SK-N-SH treated with all-trans-retinoic acid at 6 μM for 48 hours (cell line): ENCODE measurements at regions not wholly inside any gene's neighbourhood (a gene's known extent, or its start where the extent isn't known, plus 50 kb on each side); places are given as distances from the start of the nearest gene placed in this dataset.

Source experiments
- ATAC-seq: fragments of 200-7000 bp; cut with Tn5 transposase; 3 replicates; pipeline ENCODE4 v1.9.1; 2020; ENCODE audit warnings: mild to moderate bottlenecking, moderate library complexity
- ARNTL ChIP-seq: fragments of 450-650 bp; formaldehyde crosslinking; IDR thresholded peaks from 2 replicates; pipeline ENCODE4 v1.5.0; 2020; ENCODE audit warnings: low read depth, mild to moderate bottlenecking, moderate library complexity, borderline replicate concordance
- BACH2 ChIP-seq: fragments of 250-450 bp; sonication (Bioruptor Pico); IDR thresholded peaks from 2 replicates; pipeline ENCODE4 v1.9.0; 2021; ENCODE audit warnings: mild to moderate bottlenecking, borderline replicate concordance
- CSDC2 ChIP-seq: fragments of 250-450 bp; sonication (Bioruptor Pico); IDR thresholded peaks from 2 replicates; pipeline ENCODE4 v1.5.0; 2020; ENCODE audit warnings: mild to moderate bottlenecking, moderate library complexity
- ESRRG ChIP-seq: fragments of 250-450 bp; sonication (Bioruptor Pico); IDR thresholded peaks from 2 replicates; pipeline ENCODE4 v1.6.1; 2021; ENCODE audit warnings: mild to moderate bottlenecking
- GLIS3 ChIP-seq: fragments of 250-450 bp; sonication (Bioruptor Pico); IDR thresholded peaks from 2 replicates; pipeline ENCODE4 v1.5.0; 2020; ENCODE audit warnings: mild to moderate bottlenecking, moderate library complexity
- OSR1 ChIP-seq: fragments of 250-450 bp; sonication (Bioruptor Pico); IDR thresholded peaks from 2 replicates; pipeline ENCODE4 v1.8.0; 2022; ENCODE audit warnings: moderate library complexity, mild to moderate bottlenecking, inconsistent platforms
- PPARA ChIP-seq: fragments of 250-450 bp; sonication (Bioruptor Pico); IDR thresholded peaks from 2 replicates; pipeline ENCODE4 v1.5.0; 2020; ENCODE audit warnings: mild to moderate bottlenecking, borderline replicate concordance
- RARB ChIP-seq: fragments of 250-450 bp; sonication (Bioruptor Pico); IDR thresholded peaks from 2 replicates; pipeline ENCODE4 v1.8.0; 2021; ENCODE audit warnings: mild to moderate bottlenecking, moderate library complexity
- SNAI2 ChIP-seq: fragments of 250-450 bp; sonication (Bioruptor Pico); IDR thresholded peaks from 2 replicates; pipeline ENCODE4 v1.5.0; 2020; ENCODE audit warnings: mild to moderate bottlenecking, moderate library complexity
- TCF4 ChIP-seq: fragments of 250-450 bp; sonication (Bioruptor Pico); IDR thresholded peaks from 2 replicates; pipeline ENCODE4 v1.8.0; 2021; ENCODE audit warnings: mild to moderate bottlenecking, moderate library complexity, borderline replicate concordance
- TOX ChIP-seq: fragments of 250-450 bp; sonication (Bioruptor Pico); IDR thresholded peaks from 2 replicates; pipeline ENCODE4 v1.8.0; 2021; ENCODE audit warnings: mild to moderate bottlenecking, moderate library complexity, borderline replicate concordance
- ZC3H10 ChIP-seq: fragments of 250-450 bp; sonication (Bioruptor Pico); IDR thresholded peaks from 2 replicates; pipeline ENCODE4 v1.5.1; 2021; ENCODE audit warnings: mild to moderate bottlenecking, moderate library complexity
- ZFP3 ChIP-seq: fragments of 250-450 bp; sonication (Bioruptor Pico); IDR thresholded peaks from 2 replicates; pipeline ENCODE4 v1.5.0; 2020; ENCODE audit warnings: mild to moderate bottlenecking, moderate library complexity
- ZFP30 ChIP-seq: fragments of 450-650 bp; formaldehyde crosslinking; IDR thresholded peaks from 2 replicates; pipeline ENCODE4 v1.5.0; 2022; ENCODE audit warnings: mild to moderate bottlenecking, moderate library complexity
- ZNF565 ChIP-seq: fragments of 450-650 bp; formaldehyde crosslinking; conservative IDR thresholded peaks from 2 replicates; pipeline ENCODE4 v1.5.0; 2020; ENCODE audit warnings: low read depth, mild to moderate bottlenecking, moderate library complexity
- ZNF70 ChIP-seq: fragments of 450-650 bp; formaldehyde crosslinking; IDR thresholded peaks from 2 replicates; pipeline ENCODE4 v1.5.0; 2020; ENCODE audit warnings: mild to moderate bottlenecking, moderate library complexity
- ZNF8 ChIP-seq: fragments of 450-650 bp; formaldehyde crosslinking; IDR thresholded peaks from 2 replicates; pipeline ENCODE4 v1.5.0; 2020; ENCODE audit warnings: mild to moderate bottlenecking, moderate library complexity
- TF ChIP-seq, protein P1 (sequence below): fragments of 250-450 bp; sonication (Bioruptor Pico); IDR thresholded peaks from 2 replicates; pipeline ENCODE4 v1.5.0; 2020; ENCODE audit warnings: mild to moderate bottlenecking, moderate library complexity
- TF ChIP-seq, protein P2 (sequence below): fragments of 250-450 bp; sonication (Bioruptor Pico); IDR thresholded peaks from 2 replicates; pipeline ENCODE4 v1.5.1; 2020; ENCODE audit warnings: low read depth, mild to moderate bottlenecking, moderate library complexity
- TF ChIP-seq, protein P3 (sequence below): fragments of 250-450 bp; sonication (Bioruptor Pico); IDR thresholded peaks from 2 replicates; pipeline ENCODE4 v1.8.0; 2021; ENCODE audit warnings: low read depth, mild to moderate bottlenecking, moderate library complexity, borderline replicate concordance
- TF ChIP-seq, protein P4 (sequence below): fragments of 250-450 bp; sonication (Bioruptor Pico); IDR thresholded peaks from 2 replicates; pipeline ENCODE4 v1.8.0; 2020; ENCODE audit warnings: mild to moderate bottlenecking, moderate library complexity, borderline replicate concordance

DNA sequence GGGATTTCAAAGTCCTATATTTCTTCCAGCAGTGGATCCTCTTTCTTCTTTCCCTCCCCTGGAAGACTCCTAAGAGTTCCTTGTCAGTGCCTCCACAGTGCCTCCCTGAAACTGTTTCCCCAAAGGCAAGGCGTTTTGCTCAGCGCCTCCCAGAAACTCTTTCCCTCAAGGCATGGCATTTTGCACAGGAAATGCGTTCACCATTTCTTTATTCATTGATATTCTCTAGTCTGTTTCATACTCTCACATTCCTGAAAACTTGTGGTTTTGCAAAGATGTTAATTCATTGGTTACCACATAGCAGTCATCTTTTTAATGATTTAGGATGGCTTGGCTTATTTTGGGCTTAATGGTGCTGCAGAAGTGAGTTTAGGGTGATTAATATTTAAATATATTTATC, 177.3 kb upstream of the SLC10A2 start:
- ATAC-seq, result no peak

DNA sequence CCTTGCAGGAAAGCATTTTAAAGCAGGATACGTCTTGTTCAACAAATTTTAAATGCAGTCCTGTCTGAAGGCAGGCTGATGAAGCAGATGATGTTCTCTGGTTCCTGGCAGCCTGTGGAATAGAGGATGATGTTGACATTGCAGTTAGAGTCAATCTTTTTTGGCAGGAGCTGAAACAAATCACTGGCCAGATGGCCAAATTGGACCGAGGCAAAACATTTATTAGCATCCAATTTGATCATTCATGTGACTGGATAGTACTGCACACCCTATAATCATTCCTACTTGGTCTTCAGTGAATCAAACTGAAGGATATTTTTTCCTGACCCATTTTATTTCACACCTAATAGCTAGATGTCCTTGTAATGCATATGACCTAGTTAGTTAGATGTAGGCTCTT, 172.2 kb upstream of the SLC10A2 start:
- TF ChIP-seq ZNF8 (CRISPR knock-in tag) (no peak), ZNF70 (no peak), PPARA (CRISPR knock-in tag) (no peak), TOX (no peak), ARNTL (no peak), ZFP3 (CRISPR knock-in tag) (no peak), ZNF565 (CRISPR knock-in tag) (no peak)
- ATAC-seq, result no peak

More for the DNA sequence above, 177.3 kb upstream of the SLC10A2 start:
- TF ChIP-seq ZNF70 (no peak), ARNTL (no peak), ZNF8 (CRISPR knock-in tag) (no peak), ZC3H10 (CRISPR knock-in tag) (no peak), GLIS3 (CRISPR knock-in tag) (no peak)
- TF ChIP-seq, protein P1, sequence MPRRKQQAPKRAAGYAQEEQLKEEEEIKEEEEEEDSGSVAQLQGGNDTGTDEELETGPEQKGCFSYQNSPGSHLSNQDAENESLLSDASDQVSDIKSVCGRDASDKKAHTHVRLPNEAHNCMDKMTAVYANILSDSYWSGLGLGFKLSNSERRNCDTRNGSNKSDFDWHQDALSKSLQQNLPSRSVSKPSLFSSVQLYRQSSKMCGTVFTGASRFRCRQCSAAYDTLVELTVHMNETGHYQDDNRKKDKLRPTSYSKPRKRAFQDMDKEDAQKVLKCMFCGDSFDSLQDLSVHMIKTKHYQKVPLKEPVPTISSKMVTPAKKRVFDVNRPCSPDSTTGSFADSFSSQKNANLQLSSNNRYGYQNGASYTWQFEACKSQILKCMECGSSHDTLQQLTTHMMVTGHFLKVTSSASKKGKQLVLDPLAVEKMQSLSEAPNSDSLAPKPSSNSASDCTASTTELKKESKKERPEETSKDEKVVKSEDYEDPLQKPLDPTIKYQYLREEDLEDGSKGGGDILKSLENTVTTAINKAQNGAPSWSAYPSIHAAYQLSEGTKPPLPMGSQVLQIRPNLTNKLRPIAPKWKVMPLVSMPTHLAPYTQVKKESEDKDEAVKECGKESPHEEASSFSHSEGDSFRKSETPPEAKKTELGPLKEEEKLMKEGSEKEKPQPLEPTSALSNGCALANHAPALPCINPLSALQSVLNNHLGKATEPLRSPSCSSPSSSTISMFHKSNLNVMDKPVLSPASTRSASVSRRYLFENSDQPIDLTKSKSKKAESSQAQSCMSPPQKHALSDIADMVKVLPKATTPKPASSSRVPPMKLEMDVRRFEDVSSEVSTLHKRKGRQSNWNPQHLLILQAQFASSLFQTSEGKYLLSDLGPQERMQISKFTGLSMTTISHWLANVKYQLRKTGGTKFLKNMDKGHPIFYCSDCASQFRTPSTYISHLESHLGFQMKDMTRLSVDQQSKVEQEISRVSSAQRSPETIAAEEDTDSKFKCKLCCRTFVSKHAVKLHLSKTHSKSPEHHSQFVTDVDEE, result no peak

DNA sequence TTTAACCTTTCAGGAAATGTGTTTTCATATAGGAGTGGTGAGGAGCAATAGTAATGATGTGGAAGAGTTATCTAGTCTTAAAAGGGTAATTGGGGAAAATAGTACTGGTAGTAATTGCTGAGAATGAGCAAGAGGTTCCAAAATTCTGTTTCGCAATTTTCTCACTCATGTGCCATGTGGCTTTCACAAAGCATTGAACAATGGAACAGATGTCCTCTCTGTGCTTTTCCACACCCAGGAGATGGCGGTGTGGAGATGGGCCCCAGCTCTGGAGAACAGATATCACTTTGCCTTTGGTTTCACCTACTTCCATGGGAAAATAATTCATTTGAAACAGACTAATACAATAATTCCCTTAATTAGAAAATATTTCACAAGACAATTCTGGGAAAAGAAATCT, 170.0 kb upstream of the SLC10A2 start:
- ATAC-seq, result no peak
- TF ChIP-seq ZFP3 (CRISPR knock-in tag) (no peak), ZNF70 (no peak), CSDC2 (CRISPR knock-in tag) (no peak), OSR1 (CRISPR knock-in tag) (no peak), TOX (no peak), BACH2 (no peak), SNAI2 (CRISPR knock-in tag) (no peak), RARB (CRISPR knock-in tag) (no peak), ESRRG (no peak), TCF4 (no peak), ZFP30 (CRISPR knock-in tag) (no peak), ZNF8 (CRISPR knock-in tag) (no peak)
- TF ChIP-seq, protein P1, result no peak
- TF ChIP-seq, protein P2, sequence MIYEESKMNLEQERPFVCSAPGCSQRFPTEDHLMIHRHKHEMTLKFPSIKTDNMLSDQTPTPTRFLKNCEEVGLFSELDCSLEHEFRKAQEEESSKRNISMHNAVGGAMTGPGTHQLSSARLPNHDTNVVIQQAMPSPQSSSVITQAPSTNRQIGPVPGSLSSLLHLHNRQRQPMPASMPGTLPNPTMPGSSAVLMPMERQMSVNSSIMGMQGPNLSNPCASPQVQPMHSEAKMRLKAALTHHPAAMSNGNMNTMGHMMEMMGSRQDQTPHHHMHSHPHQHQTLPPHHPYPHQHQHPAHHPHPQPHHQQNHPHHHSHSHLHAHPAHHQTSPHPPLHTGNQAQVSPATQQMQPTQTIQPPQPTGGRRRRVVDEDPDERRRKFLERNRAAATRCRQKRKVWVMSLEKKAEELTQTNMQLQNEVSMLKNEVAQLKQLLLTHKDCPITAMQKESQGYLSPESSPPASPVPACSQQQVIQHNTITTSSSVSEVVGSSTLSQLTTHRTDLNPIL (CRISPR knock-in tag), result no peak
- TF ChIP-seq, protein P3, sequence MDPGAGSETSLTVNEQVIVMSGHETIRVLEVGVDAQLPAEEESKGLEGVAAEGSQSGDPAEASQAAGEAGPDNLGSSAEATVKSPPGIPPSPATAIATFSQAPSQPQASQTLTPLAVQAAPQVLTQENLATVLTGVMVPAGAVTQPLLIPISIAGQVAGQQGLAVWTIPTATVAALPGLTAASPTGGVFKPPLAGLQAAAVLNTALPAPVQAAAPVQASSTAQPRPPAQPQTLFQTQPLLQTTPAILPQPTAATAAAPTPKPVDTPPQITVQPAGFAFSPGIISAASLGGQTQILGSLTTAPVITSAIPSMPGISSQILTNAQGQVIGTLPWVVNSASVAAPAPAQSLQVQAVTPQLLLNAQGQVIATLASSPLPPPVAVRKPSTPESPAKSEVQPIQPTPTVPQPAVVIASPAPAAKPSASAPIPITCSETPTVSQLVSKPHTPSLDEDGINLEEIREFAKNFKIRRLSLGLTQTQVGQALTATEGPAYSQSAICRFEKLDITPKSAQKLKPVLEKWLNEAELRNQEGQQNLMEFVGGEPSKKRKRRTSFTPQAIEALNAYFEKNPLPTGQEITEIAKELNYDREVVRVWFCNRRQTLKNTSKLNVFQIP (CRISPR knock-in tag), result no peak
- TF ChIP-seq, protein P4, sequence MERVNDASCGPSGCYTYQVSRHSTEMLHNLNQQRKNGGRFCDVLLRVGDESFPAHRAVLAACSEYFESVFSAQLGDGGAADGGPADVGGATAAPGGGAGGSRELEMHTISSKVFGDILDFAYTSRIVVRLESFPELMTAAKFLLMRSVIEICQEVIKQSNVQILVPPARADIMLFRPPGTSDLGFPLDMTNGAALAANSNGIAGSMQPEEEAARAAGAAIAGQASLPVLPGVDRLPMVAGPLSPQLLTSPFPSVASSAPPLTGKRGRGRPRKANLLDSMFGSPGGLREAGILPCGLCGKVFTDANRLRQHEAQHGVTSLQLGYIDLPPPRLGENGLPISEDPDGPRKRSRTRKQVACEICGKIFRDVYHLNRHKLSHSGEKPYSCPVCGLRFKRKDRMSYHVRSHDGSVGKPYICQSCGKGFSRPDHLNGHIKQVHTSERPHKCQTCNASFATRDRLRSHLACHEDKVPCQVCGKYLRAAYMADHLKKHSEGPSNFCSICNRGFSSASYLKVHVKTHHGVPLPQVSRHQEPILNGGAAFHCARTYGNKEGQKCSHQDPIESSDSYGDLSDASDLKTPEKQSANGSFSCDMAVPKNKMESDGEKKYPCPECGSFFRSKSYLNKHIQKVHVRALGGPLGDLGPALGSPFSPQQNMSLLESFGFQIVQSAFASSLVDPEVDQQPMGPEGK (CRISPR knock-in tag), result no peak
